Stomach (tissue), 4 donors: ENCODE measurements at regions not wholly inside any gene's neighbourhood (a gene's known extent, or its start where the extent isn't known, plus 50 kb on each side); places are given as distances from the start of the nearest gene placed in this dataset.

Experiments used
- EP300 ChIP-seq: sonication (generic); formaldehyde crosslinking; IDR thresholded peaks from one replicate; pipeline ENCODE4 v1.6.1; 2017; ENCODE audit warnings: antibody characterized with exemption
- POLR2A ChIP-seq, 4 donors: fragments of 450-650 bp; IDR thresholded peaks; one replicate each; pipeline ENCODE4 v1.6.1; 2016; ENCODE audit warnings: antibody characterized with exemption in 4 of 4, control low read depth in 2 of 4, mild to moderate bottlenecking in 1 of 4, moderate library complexity in 1 of 4
- POLR2AphosphoS5 ChIP-seq, 3 donors: sonication (generic); formaldehyde crosslinking; IDR thresholded peaks; one replicate each; pipeline ENCODE4 v1.6.1; 2016; ENCODE audit warnings: antibody characterized with exemption in 3 of 3
- TF ChIP-seq, protein P1 (sequence below), 7 experiments: fragments of 450-650 bp in 4 of 7; fragments of 200-600 bp in 3 of 7; sonication (generic) in 3 of 7; IDR thresholded peaks; one replicate each; pipeline ENCODE4 v1.5.1; 2016 to 2019; ENCODE audit warnings: antibody characterized with exemption in 7 of 7, control low read depth in 2 of 7, mild to moderate bottlenecking in 1 of 7

DNA sequence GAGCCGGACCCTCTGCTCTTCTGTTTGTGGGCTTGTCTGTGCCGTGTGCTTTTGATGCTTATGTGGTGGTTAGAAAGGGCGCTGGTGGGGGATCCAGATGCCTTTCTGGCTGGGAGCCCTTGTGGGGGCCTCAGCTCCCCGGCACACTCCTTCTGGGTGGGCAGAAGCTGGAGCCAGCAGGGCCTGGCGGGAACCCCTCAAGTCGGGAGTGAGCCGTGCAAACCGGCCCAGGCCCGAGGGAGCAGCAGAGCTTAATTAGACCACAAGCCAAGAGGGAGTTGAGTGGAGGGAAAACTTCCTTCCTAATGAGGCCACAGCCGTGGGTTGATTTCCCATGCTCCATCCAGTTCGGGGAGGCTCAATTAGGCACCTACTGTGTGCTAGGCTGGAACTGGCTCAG lies 76.0 kb upstream of the RNU6ATAC start:
- TF ChIP-seq, protein P1, sequence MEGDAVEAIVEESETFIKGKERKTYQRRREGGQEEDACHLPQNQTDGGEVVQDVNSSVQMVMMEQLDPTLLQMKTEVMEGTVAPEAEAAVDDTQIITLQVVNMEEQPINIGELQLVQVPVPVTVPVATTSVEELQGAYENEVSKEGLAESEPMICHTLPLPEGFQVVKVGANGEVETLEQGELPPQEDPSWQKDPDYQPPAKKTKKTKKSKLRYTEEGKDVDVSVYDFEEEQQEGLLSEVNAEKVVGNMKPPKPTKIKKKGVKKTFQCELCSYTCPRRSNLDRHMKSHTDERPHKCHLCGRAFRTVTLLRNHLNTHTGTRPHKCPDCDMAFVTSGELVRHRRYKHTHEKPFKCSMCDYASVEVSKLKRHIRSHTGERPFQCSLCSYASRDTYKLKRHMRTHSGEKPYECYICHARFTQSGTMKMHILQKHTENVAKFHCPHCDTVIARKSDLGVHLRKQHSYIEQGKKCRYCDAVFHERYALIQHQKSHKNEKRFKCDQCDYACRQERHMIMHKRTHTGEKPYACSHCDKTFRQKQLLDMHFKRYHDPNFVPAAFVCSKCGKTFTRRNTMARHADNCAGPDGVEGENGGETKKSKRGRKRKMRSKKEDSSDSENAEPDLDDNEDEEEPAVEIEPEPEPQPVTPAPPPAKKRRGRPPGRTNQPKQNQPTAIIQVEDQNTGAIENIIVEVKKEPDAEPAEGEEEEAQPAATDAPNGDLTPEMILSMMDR (IDR thresholded peaks at IDR 0.05), result no peak
- no peak for TF ChIP-seq POLR2AphosphoS5 (IDR thresholded peaks at IDR 0.05)
- no peak for TF ChIP-seq POLR2A (IDR thresholded peaks at IDR 0.05)
- TF ChIP-seq EP300, result no peak
